GM19397 (cell line): ENCODE measurements at regions not wholly inside any gene's neighbourhood (a gene's known extent, or its start where the extent isn't known, plus 50 kb on each side); places are given as distances from the start of the nearest gene placed in this dataset.

Experiments used
- ATAC-seq: cut with Tn5 transposase; IDR thresholded peaks from one replicate; pipeline ENCODE4 v1.9.1; 2021; ENCODE audit warnings: mild to moderate bottlenecking, moderate library complexity; ENCODE audit not compliant: unreplicated experiment

DNA sequence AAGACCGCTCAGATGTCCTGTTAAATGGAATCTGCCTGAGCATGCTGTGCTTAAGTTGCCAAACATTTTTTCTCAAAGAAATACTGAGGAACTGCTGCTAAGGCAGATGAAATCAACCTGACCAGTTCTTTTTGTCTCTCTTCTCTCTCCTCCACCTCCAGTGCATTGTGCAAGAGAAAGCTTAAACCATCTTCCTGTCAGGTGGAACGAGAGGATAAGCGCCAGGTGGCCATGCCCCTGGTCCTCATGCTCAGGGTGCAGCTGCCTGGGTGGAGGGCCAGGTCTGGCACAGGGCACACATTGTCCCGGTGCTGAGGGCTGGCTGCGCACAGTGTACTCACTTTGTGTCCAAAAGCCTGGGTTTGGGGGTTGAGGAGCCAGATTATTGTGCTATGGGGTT, 176.2 kb upstream of the TP63 start:
- no peak for ATAC-seq

DNA sequence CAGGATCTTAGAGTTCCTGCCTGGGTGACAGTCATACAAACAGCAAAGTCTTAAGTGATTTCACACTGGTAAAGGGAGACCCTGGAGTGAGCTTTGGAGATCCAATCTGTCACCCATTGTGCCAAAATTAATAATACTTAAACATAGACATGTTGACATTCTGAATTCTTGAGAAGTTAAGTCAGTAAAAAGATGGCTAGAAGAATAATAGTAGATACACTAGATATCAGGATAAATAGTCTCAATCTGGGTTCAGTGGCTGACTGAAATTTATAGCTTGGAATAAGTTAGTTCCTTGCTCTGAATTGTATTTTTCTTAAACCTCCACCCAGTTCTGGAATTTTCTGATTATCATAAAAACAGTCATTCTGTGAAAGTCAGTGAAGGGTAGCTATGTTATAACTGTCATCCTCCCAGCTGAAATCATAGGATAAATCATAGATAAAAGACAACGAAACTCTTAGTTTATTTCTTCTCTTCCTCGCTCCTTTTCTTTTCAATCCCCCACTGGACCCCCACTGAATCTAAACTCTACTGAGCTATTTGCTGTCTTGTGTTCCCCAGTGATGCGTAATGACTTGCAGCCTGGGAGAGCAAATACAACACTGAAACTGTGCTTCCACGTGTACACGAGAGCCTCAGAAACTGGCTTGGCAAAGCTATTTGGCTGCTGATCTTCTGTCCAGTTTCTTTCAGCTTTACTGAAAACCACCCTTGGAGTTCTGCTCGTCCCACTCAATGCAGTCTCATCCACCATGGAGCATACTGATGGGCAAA, 175.4 kb upstream of the TP63 start:
- ATAC-seq: no peak

DNA sequence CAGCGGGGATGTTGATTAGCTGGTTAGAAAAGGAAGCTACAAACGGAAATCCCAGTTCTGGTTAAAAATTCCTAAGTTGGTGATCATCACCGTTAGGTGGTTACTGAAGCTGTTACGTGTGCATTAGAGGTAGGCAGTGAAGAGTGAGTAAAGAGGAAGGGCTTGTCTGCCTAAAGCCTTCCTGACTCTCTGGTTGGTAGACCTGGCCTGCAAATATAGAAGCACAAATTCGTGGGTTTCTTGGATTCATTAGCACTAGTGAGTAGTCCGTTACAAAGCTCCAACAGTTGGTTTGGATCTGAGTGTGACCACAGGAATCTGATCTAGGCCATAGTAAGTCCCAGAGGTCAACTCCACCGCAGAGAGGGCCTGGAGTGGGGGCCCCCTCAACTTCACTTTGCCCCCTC, 174.0 kb upstream of the TP63 start:
- no peak for ATAC-seq

DNA sequence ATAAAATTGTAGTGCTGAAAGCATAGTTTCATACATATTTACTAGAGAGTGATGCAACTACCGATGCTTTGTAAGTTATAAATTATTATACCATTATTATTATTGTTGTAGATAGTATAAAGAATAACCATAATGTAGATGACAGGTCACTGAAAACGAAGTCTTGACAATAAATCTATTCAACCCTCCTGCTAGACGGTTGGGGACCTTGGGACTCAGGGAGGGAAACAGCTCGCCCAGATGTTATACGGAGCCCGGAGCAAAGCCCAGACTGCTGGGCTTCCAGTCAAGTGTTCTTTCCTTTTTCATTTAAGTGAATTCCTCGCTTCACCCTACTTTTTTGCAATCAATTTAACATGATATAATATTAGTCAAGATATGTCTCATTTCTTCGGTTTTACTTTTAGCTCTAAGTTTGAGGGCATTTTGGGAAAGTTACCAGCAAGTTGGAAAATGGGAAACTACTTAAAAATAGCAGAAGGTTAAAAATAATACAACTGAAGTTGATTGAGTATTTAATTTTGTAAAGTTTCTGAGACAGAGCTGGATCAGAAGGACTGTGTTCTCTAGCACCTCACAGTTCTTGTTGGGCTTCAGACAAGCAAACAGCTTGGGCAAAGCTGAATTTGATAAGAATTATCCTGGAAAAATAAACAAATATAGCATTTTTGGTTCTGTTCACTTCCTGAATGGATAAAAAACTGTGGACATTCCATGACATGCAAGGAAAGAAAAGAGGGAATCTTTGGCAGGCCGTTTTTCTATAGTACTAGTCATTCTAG, 173.4 kb upstream of the TP63 start:
- no peak for ATAC-seq

DNA sequence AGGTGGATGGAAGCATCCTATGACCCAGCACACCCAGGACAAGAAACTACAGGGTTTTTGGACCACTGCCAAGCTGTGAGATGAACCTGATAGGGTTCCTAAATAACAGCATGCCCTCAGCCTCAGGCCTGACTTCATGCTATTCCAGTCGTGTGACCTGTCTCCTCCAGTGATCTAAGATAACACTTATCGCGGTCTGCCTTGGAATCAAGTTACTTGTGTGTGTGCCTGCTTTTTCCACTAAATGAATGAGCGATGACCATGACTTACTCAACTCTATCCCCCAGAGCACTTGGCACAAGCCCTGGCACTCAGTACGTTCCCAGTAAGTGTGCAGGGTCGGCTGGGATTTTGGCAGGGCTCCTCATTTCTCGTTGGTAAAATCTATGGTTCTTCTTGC, 172.7 kb upstream of the TP63 start:
- no peak for ATAC-seq

DNA sequence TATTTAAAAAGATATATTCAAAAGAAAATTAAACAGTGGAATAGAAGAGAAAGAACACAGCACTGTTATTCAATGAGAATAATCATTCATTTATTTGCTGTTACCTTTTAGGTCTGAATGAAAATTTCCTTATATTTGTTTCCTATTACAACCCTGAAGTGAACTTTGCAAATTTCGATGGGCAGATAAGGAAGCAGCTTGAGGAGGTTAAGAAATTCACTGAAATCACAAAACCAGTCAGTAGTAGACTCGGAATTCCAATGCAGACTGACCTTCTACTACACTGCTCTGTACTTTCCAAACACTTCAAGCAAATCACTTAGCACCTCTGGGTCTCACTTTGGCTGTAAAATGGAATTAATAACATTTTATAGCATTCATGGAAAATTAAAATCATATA, 172.0 kb upstream of the TP63 start:
- no peak for ATAC-seq

DNA sequence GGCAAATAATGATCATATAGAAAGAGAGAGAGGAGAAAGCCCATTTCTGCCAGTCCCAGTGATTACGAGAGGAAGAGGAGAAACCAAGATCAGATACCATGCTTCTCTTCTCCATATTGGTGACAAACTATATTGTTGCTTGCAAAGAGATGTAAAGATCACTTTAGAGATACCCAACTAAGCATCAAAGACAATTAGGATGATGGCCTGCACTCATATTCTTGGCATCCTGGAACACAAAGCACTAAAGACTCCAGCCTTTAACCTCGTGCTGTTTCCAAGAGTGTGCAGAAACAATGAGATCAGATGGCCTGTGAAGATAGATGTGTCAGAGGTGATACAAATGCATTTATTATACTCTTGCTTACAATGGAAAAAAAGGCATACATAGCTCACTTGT, 170.7 kb upstream of the TP63 start:
- no peak for ATAC-seq

DNA sequence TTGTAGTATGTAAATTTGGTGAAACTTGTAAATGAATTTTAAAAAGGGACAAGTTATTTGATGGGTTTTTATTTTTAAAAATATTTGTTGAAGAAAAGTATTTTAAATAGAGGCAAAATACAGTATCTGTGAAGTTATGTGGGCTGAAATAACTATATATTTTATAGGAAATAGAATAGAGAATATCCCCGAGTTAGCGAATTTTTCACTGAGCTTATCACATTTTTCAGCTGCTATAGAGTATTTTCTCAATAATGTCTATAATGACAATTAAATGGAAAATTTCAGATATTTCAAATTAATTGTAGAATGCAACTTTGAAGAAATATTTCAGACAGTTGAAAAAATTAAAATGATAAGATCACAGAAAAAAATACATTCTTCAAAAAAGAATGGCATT, 166.4 kb upstream of the TP63 start:
- ATAC-seq: no peak

DNA sequence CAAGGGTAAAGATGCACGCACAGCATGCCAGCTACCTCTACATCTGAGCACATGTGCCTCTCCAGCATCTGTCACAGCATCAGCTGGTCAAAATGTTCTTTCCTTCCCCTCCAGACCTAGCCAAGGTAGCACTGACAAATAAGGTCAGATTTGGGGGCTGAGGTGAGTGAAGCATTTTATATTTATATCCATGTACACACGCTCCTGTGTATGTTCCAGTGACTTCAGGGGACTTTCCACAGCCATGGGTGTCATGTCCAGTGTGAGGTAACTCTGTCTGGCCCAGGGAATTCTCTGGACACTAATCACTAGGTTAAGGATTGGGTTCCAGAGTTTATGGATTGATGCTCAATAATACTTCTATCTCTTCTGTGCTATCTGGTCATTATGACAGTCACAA, 165.2 kb upstream of the TP63 start:
- no peak for ATAC-seq

DNA sequence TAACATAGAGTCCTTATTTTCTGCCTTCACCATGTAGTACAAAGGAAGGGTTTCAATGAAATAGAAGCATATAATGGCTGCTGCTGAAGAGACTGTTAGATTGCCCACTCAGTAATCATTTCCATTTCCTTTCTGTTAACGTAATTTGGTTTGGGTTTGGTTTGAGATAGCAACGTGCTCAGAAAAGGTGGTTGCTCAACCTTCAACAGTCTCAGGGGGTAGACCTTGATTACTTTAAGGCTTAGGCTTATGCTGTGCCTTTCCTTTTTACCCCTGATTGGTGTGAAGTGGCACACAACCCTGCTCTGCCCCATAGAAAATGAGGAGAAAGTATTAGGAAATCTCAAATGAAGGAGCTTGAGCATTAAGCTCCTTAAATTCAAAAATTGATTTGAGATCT, 163.7 kb upstream of the TP63 start:
- no peak for ATAC-seq

DNA sequence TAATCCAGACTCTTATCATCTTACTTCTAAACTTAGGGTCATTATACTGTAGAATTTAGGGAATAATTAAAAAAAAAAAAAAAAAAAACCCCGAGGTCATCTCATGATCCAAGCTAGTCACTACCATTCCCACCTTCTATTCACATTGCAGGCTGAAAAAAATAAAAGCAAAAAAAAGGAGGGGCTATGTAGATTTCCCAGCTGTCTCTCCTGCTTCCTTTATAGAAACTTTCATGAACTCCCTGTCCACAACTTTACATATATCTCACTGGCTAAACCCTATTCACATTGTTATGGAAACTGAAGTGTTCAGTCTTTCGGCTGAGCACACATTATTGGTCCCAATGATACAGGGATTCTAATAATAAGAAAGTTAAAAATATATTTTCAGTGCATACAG, 156.2 kb upstream of the TP63 start:
- no peak for ATAC-seq

DNA sequence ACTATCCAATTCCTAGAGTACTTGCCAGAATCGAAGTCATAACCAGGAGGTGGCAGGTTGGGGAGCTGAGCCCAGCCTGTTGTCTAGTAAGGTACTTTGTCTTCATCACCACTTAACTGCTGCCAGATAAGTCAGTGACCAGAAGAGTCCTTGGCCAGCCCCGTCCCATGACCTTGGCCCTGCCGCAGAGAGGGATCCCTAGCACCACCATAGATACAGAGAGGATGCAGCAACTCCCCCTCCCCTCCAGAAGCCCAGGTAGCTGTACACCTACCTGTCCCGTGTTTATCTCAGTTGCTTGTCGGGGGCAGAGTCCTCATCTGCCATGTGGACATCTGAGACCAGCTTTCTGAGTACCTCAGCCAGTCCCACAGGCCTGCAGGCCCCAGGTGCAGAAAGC, 153.6 kb upstream of the TP63 start:
- no peak for ATAC-seq

DNA sequence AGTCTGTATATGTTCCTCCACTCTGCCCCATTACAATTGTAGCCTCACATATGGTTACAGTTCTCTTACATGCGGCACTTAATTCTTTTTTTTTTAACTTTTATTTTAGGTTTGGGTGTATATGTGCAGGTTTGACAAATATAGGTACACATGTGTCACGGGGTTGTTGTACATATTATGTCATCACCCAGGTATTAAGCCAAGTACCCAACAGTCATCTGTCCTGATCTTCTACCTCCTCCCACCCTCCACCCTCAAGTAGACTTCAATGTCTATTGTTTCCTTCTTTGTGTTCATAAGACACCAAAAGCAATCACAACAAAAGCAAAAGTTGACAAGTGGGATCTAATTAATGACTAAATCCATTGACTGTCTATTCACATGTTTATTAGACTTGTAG, 144.6 kb upstream of the TP63 start:
- no peak for ATAC-seq

DNA sequence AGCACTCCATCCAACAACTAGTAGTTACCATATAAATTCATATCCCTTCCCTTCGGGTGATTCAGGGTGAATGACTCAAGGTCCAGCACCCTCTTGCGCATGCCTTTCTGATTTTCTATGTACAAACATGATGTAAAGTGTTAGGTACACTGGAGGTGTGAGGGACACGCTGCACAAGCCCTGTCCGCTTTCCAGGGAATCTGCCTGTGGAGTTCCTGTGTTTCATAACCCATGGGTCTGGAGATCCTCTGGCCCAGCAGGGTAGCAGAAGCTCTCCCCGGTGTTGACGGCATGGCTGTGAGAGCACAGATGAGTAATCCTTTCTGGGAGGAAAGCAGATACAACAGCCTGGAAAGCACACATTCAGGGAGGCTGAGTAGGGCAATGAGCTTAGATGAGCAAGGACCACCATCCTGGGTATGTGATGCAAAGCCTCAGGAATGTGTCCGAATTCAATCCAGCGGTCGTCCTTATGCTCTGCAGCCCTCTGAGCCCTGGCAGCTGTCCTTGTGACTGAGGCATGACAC, 142.9 kb upstream of the TP63 start:
- ATAC-seq: no peak

DNA sequence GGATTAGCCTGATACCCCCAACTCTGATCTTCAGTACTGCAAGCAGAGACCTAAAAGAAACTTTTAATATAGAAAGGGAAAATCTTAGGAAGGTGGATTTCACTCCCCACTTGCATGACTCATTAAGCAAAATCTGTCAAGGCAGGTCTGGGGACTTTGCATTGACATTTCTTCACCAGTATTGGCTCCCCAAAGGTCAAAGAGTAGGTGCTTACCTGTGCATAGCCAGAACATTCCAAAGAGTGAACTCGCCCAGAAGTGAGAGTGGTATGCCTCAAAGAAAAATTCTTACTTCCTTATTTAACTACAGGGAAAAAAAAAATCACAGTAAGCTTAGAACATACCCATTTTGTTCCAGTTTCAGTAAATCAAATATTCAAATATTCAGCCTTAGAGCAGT, 140.9 kb upstream of the TP63 start:
- ATAC-seq: no peak

DNA sequence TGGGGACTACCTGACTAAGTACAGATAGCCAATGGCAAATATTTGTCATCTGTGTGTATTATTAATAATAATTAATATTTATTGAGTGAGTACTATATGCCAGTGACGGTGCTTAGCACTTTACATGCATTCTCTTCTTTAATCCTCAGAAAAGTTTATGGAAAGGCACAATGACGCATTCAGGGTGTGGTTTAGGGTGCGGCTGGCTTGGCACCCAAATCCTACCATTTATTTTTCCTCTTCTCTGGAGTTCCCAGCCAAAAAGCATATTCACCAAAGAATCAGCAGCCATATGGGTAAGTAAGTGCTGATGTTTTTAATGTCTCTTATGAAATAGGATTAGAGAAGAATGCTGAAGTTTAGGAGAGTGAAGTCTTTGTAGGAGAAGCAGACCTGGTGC, 140.4 kb upstream of the TP63 start:
- ATAC-seq: no peak

DNA sequence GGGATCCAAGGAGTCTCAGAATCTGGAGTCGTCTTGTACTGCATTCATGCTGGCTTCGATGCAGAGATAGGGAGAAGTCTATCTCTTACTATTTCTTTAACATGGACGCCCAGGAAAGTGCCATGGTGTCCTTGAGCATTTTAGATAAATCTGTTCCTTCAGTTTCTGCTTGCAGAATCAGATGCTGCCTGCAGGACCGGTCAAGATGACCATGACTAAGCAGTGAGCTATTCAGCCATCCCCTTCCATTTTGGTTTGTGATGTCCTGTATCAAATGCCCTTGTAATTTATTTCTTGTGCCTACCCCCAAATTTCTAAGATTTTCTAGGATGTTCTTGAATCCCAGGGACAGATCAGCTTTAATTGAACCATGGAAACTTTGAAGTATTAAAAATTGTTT, 139.4 kb upstream of the TP63 start:
- ATAC-seq: no peak

DNA sequence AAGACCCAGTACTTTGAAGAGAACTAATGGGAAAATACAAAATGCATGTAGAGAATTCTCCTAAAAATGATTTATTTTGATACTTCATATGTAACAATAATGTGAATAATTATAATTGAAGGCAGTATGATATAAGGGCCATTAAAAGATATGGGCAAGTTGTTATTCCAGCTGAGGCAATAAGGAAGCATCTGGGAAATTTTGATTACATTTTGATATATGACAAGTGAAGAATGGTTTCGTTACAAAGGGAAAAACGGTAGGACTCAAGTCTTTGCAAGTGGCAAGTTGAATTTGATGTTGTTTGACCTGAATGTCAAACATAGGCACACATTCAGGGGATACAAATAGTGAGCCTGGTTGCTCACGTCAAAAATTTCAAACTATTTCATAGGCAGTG, 137.9 kb upstream of the TP63 start:
- ATAC-seq: no peak

DNA sequence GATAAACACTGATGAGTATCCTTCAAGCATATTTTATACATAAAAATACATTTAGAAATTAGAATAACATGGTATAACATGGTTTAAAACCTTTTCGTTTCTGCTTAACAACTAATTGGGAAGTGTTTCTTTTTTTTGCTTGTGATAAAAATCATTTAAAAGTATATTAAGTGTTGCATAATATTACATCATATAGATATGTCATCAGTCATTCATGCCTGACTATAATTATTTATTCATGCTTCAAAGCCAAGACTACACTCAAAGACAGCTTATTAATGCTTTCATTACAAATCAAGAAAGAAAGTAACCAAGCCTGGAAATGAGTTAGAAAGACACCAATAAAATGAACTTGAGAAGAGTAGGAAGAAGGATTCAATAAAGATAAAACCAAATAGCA, 136.6 kb upstream of the TP63 start:
- ATAC-seq: no peak

DNA sequence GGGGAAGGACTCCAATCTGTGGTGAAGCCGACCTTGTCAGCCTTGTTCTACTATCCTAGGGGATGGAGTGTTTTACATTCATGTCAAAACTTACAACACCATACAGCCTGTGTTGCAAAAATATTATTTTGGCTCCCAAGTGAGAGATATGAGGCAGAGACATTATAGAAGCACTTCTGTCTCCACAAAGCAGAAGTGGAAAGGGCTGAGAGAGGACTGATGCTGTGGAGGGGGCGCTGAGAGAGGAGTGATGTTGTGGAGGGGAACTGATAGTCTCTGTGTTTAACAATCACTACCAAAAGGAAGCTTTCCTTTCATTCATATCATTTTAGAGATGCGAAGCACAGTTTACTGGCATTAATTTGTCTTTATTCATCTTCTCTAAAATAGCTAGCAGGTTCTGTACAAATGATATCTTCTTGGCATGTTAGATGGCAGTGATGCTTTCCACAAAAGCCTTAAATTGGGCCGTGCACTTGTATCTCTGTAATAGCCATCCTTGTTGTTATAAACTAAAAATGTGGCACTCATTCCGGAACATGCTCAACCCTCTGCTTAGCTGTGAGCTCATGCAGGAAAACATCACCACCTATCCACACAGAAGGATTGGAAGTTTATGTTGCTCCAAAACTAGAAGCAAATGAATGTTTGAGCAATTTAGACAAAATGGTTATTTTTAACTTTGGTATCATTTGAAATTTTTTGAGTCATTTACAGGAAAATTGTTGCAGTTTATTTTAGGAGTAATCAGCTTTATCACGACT, 134.6 kb upstream of the TP63 start:
- ATAC-seq: no peak

DNA sequence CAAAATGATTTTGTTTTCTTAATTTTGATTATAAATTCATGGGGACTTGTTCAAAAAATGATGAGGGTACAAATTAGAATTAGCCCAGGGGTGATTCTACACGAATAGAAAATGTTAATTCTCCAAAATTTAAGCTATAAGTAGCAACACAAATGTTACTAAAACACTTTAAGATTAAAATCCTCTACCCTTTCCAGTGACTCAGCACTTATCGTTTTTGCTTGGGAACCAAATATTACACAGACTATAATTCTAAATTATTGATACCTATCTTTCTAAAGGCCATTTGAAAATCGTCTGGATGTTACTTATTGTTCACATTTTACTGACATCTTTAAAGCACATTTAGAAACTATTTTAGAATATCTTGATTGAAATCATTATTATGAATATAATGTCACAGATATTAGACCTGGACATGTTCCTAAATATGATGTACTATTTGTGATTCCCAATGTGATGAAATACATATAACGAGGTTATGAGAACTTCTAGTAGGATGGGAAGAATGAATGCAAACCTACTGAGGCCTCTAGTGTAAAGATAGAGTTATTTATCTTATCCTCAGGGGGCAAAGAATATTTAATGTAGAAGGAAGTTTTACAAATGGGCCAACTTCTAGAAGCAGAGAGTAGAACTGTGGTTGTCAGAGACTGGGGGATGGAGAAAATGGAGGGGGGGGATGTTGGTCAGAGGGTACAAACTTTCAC, 132.0 kb upstream of the TP63 start:
- no peak for ATAC-seq
